ENCODE measurements at regions not wholly inside any gene's neighbourhood (a gene's known extent, or its start where the extent isn't known, plus 50 kb on each side); places are given as distances from the start of the nearest gene placed in this dataset.

DNA sequence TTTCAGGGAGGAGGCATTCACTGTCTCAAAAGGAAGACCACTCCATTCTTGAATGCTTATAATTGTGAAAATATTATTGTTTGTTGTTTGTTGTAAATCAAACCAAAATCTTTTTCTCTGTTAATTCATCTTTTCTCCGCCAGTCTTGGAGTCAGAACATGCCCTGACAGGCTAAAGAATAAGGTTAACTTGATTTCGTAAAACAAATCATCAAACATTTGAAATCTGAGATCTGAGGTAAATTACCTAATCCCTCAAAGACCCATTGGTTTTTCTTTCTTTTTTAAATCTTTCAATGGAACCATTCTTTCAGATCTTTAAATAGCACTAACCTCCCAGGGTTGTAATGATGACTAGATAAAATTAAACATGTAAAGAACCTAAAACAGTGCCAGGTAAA lies 430.1 kb upstream of the PTBP2 start:
- DNase-seq (ENCODE audit: low read depth) = no peak

DNA sequence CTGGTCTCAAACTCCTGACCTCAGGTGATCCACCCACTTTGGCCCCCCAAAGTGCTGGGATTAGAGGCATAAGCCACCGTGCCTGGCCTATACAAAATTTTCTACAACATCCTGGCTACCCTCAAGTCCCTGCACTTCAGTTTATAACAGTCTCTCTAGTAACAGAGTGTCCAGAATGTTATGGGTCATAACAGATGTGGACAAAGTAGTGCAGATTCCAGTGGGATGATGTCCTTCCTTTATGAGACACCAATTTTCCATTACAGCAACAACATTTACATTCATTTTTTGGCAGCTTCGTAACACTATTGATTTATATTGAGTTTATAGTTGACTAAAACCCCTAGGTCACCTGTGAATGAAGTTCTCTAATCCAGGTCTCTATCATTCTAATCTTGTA lies 429.4 kb upstream of the PTBP2 start:
- DNase-seq (ENCODE audit: low read depth) = no peak

DNA sequence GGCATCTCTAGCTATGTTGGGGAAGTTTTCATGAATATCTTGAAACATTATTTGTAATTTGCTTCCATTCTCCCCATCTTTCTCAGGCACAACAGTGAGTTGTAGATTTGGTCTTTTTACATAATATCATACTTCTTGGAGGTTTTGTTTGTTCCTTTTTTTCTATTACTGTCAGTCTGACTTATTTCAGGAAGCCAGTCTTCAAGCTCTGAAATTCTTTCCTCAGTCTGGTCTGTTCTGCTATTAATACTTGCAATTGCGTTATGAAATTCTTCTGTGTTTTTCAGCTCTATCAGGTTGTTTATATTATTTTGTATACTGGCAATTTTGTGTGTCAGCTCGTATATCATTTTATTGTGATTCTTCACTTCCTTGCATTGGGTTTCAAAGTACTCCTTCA lies 424.6 kb upstream of the PTBP2 start:
- no peak for DNase-seq (ENCODE audit: low read depth)

DNA sequence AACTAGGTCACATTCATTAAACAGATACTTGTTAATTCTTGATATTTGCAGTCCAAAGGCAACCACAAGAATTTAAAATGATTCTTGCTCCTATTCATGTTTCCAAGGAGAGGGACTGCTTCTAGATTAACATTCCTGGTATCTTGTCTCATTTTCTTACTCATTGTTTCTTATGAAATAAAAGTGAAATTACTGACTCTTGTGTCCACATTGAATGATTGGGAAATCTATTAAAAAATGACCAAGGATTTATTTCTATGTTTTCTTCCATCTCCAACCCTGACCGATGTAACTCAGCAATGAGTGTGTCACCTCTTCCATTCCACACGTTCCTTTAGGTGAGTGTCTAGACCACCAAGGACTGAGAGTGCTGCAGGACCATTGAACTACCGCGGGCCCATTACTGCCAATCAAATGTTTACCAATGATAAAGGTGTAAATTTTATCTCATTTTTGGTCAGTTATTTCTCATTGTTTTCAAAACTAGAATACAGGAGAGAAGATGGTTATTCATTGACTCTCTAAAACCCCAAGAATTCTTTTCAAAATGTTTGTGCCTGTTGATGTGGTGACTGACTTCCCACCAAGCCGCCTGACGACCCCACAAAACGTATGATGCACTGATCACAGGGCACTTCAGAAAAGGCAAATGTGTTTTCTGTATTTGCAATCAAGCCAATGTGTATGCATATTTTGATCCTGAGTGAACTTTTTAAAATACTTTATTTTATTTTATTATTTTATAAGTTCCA lies 414.6 kb upstream of the PTBP2 start:
- DNase-seq (ENCODE audit: low read depth) = no peak

DNA sequence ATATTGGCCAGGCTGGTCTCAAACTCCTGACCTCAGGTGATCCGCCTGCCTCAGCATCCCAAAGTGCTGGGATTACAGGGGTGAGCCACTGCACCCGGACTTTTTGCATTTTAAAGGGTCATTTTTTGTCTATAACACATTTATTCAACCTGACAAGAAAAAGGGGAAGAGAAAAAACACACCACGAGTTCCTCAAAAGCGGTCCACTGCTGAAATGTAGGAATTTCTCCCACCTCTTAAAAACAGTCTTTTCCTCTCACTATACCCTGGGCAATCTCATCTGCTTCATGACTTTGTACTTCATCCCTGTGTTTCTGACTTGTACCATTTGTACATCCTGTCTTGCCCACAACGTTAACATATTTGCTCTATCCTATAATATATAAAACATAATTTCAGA lies 413.3 kb upstream of the PTBP2 start:
- DNase-seq (ENCODE audit: low read depth) = no peak

DNA sequence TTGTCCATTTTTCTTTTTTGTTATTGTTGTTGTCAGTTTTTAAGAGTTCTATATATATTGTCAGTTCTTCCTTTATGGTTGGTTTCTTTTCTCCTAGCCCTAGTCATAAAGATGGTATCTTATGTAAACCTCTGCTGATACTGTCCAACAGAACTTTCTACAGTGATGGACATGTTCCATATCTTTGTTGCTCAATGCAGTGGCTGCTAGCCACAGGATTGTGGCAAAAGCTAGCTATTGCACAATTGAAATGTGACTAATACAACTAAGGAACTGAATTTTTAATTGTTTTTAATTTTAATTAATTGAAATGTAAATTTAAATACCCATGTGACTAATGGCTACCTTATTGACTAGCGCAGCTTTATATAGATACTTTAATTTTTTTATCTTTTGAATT lies 411.8 kb upstream of the PTBP2 start:
- DNase-seq (ENCODE audit: low read depth) = no peak

DNA sequence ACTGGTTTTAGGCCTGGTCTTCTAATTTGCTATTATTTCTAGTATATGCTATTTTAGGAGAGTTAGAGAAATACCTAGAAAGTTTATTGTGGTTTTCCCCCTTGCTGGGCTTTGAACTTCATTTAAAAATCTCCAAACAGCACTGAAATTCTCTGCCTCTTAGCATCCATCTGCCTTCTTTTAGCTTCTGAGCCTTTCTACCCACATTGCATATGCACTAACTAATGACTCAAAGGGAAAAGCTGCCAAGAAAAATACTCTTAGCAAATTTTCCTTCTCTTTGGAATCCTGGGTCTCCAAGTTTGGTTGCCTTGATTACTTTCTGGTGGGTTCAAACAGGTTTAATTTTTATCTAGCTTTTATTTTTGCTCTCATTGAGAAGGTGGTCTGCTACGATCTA lies 408.4 kb upstream of the PTBP2 start:
- DNase-seq (ENCODE audit: low read depth) = peak; percentile 51

DNA sequence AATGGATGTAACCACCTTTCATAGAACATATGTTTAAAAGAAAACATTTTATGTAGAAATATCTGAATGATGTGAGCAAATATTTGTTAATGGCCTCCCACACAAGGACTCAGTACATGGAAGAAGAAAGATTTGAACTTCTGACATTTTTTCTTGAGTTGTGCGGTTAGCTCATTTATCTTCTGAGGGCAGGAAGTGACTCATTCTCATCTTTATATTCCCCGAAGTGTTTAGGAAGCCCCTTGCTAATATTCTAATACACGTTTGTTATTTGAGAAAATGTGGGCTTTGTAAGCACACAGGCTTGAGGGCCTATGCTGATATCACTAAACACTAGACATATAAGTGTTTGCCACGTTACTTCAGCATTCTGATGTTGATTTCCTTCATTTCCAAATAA lies 392.5 kb upstream of the PTBP2 start:
- DNase-seq (ENCODE audit: low read depth) = peak; percentile 22

DNA sequence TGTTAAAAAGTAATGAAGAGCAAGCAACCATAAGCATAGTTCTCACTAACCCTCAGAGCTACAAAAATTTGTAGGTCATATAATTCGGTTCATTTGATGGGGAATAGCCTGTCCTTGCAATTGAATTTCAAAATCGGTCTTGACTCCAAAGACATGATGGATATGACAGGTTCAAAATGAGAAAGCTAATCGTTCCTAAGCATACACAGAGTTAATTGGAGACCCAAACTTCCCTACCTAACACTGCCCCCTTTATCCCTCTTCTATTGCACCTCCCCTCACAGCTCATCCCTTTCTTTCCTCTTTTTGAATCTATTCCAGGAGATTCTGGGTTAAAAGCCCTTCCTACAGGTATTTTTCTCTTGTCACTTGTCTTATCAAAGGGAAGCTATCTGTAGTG lies 390.0 kb upstream of the PTBP2 start:
- DNase-seq (ENCODE audit: low read depth) = no peak

DNA sequence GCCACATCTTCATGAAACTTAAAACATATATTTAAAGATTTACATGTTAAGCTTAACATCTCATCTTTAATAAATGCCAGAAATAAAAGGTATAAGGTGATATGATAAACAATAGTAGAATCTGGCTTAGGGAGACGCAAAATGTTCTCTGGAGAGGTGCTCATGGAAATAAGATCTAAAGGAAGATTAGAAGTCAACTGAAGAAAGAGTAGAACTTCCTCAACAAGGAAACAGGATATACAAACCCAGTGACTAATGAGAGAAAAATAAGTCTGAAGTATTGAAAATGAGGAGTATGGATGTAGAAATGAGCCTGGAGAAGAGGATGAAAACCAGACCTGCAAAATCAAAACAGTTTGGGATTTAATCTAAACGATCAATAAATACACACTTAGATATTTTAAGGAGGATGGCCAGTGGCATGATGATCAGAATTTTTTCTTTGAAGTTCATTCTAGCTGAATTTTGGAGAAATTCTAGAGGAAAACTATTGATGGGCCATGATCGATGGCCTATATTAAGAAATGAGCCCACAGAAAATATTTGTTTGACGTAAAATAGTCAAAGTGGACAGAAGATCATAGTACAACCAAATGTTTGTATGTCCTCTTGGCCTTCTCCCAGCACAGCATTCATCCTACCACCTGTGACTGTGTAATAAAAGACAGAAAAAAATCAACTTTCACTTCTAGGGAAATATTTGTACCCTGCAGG lies 387.9 kb upstream of the PTBP2 start:
- DNase-seq (ENCODE audit: low read depth) = no peak

DNA sequence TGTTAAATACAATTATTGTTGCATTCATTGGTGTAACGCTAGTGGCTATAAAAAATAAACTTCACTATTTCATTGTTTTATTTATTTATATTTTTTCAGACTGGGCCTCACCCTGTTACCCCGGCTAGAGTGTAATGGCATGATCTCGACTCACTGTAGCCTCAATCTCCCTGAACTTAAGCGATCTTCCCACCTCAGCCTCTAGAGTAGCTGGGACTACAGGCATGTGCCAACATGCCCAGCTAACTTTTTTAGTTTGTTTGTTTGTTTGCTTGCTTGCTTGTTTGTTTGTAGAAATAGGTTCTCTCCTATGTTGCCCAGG lies 387.4 kb upstream of the PTBP2 start:
- no peak for DNase-seq (ENCODE audit: low read depth)

DNA sequence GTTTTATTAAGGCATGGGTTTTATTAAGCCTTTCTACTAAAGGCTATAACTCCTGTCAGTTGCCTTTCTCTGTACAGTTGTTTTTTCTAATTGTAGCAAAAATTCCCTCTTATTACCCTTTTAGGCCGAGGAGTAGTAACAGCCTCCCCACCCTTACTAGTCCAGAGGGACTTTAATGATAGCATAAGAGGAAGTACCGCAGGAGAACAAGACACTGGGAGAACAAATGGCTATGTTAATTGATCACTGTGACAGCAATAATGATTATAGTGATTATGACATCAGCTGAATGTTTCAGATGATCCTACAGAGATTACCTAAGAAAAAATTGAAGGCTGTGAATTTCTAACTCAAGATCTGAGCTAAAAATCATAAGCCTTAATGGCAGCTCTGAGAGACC lies 383.0 kb upstream of the PTBP2 start:
- DNase-seq (ENCODE audit: low read depth) = no peak

DNA sequence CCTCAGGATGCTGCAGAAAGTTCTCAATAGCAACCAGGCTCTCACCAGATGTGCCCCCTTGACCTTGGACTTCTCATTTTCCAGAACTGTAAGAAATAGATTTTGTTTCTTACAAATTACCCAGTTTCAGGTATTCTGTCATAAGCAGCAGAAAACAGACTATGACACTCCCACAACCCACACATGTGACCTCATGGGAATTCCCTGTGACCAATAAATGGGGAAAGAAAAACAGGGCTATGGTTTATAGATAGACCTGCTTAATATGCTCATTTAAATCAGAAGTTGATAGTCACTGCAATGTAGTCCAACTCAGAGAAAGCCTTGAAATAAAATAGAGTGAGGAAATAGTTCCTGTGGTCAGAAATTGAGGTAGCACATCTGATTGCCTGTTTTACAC lies 380.9 kb upstream of the PTBP2 start:
- no peak for DNase-seq (ENCODE audit: low read depth)

DNA sequence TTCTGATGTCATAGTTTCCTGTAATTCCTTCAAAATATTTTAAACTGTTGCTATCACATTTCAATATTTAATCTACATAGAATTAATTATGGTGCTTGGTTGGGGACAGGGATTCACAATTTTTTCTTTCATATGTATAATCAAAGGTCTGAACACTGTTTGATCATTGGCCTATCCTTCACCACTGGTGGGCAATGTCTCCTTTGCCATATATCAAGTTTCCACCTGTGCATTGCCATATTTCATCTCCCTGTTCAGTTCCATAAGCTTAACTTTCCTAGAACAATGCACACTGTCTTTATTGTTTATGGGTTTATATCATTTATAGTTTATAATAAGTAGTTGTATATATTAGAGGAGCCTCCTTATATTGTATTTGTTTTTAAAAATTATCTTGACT lies 374.9 kb upstream of the PTBP2 start:
- no peak for DNase-seq (ENCODE audit: low read depth)

DNA sequence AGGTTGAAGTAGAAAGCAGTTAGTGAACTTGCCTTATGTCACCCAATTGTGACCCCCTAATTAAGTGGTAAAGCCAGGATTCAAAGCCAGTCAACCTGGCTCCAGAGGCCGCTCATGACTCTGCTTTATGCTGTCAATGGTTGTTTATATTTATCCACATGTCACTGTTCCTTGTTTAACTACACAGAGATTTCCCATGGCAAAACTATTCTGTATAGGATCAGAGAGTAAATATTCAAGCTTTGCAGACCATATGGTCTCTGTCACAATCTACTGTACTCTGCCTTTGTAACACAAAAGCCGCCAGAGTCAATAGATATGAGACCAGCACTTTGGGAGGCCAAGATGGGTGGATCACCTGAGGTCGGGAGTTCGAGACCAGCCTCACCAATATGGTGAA lies 371.7 kb upstream of the PTBP2 start:
- DNase-seq (ENCODE audit: low read depth) = no peak

DNA sequence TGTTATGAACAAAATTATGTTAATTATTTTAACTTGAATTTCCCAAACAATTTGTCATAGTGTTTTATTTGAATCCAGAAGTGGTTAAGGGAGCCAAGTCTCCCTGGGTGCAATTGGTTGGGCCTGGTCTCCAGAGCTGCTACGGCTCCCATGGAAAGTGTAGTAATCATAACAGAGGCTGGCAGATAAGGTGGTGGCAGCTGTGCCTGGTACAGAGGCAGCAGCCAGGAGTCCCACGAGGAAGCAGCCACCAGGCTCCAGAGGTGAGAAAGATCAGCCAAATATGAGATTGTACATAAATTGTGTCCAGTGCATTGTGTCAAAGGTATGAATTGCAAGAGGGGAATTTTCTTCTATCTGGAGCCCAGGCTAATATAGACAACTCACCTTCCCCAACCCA lies 368.9 kb upstream of the PTBP2 start:
- DNase-seq (ENCODE audit: low read depth) = no peak

DNA sequence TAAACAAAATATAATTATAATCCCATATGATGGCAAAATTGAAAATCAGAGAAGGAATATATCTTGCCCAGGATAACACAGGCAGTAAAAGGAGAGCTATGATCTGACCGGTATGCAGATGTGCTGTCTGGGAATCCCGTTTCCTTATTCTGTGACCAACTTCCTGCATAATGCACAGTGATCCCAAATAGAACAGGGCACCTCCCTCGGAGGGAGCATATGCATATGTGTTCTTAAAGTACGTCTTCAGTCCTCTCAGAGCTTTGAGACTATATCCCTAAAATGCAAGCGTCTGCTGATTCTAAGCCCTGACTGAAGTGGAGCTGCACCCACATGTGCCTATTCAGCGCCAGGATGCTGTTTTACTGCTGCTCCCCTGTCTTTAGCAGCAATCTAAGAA lies 366.1 kb upstream of the PTBP2 start:
- no peak for DNase-seq (ENCODE audit: low read depth)

DNA sequence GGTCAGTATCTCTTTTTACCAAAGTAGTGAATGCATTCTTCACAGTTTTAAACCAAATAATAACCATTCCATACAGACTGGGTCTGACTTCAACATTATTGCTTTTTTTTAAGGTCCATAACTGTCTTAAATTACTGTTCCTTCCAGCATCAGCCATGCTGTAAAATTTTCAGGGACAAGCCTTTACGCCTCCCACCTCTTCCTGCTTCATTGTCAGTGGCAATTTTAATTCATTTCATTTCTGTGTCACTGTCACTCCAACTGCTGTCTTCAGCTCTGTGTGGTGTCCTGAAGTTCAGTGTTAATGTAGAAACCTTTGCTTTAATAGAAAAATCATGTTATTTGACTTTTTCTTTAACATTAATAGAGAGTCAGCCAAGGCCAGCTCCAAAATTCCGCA lies 365.6 kb upstream of the PTBP2 start:
- DNase-seq (ENCODE audit: low read depth) = no peak

DNA sequence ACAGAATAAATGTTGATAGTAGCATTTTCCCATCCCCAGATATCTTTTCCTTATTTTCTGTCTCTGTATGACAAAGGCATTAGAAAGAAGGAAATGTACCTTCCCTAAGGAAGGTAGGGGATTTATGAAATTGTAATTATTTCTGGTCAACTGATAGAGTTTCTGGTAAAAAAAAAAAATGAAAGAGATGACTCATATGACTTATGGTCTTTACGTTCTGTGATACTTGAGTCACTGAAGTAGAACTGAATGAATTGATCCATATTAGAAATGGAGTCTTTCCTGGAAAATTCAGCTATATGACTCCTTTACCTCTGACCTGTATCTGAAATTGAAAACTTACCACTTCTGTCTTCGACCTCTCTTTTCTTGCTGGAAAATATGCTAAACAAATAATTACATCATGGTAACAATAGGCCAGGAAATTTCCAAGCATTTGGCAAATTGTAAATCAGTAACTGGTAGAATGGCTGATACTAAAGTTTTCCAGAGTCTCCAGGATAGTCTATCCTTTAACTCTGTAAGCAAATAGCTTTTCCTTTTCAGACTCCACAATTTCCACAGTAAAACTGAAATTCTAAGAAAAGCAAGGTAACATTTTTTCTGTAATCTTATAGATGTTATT lies 364.3 kb upstream of the PTBP2 start:
- DNase-seq (ENCODE audit: low read depth) = no peak

DNA sequence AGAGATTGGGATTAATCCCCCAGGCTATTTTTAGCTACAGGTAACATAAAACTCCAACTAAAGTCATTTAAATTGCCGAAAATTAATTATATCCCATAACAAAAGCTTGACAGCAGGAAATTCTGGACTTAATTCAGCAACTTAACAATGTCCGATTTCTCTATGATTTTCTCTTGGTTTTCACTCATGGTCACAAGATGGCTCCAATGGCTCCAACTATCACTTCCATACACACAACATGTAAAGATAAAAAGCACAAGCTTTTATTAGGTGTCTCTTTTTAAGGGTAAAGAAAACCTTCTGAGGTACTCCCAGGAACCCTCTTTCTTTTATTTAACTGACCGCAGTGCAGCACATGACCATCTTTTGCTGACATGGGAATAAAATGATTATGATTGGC lies 363.5 kb upstream of the PTBP2 start:
- DNase-seq (ENCODE audit: low read depth) = no peak

DNA sequence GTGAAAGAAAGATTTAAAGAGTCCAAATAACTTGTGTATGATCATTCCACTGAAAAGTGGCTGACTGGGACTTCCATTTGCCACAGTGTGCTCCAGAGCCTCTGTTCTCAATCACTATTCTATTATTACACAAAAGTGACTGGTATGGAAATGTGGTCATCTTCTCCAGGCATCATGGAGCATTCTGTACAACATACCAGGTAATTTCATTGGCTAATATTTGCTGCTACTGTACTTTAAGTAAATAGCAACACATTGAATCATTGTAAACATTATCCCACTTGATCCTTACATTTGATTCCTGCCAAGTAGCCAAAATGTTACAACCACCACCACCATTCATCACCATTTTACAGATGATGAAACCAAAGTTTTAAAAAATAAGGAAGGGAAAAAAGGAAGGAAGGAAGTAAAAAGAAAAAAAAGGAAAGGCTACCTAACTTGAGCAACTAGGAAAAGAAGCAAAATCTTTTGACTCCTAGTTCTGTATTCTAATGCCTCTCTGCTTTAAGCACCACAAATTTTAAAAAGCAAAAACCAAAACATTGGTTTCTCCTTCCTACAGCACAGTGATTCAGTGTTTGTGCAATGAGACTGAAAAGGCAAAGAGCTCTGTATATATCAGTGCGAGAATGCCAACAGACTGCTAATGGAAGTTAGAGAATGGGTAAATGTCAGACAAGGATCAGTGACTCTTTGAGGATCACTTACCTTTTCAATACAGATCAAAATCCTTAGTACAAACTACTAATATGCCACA lies 361.4 kb upstream of the PTBP2 start:
- DNase-seq (ENCODE audit: low read depth) = no peak

DNA sequence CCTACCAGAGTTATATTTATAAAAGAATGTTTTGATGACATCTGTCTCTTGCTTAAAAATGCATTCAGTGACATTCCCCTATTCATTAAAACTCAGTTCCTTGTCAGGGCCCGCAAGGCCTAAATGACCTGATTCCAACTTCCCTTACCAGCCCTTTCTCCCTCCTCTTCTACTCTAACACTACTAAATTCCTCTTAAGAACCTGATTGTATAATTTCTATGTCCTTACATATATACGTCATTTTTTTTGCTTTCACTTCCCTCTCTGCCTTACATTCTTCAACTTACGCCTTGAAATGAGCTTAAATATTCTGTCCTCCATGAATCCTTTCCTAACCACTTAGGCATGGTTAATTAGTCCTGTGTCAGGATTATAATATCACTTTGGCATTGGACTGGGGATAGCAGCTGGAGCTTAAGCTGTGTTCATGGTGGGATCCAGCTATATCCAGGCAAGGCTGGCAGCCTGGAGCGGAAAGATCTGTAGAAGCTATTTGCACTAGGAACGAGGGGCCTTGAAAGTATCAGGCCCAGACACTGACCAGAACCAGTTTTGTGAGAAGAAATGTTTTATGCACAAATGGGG lies 360.2 kb upstream of the PTBP2 start:
- no peak for DNase-seq (ENCODE audit: low read depth)

DNA sequence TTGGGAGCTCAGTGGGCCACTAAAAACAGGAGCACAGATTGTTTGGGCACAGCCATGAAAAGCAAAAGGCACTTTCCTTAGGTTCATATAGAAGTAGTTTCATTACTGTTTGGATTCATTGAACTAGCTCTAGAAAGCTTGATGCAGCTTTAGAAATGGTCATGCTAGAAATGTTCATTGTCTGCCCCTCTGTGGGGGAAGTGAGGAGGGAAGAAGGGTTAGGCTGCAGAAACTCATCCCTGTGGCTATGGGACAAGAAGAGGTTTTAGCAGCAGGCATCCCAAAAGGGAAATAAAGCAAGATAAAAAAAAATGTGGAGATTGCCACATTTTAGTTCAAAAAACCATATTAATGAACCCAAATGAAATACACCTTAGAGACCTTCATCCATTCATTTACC lies 359.6 kb upstream of the PTBP2 start:
- no peak for DNase-seq (ENCODE audit: low read depth)
